GM12872 (cell line): ENCODE measurements at regions not wholly inside any gene's neighbourhood (a gene's known extent, or its start where the extent isn't known, plus 50 kb on each side); places are given as distances from the start of the nearest gene placed in this dataset.

Experiments
- CTCF ChIP-seq: IDR thresholded peaks from 3 replicates; pipeline ENCODE4 v1.5.1; 2011; ENCODE audit warnings: low read depth, mild to moderate bottlenecking, low read length, moderate library complexity; ENCODE audit not compliant: insufficient read depth

GRCh38 chr6:112557435-112557834, 210.3 kb downstream of the RFPL4B start:
- TF ChIP-seq CTCF, result no peak

- TF ChIP-seq CTCF, result no peak
Measured at GRCh38 chr6:112557961-112558360, 210.8 kb downstream of the RFPL4B start.

- TF ChIP-seq CTCF, result no peak
Measured at GRCh38 chr6:112560651-112561050, 213.5 kb downstream of the RFPL4B start.

GRCh38 chr6:112562301-112563231, 215.4 kb downstream of the RFPL4B start:
- TF ChIP-seq CTCF, result no peak

GRCh38 chr6:112563368-112563767, 216.2 kb downstream of the RFPL4B start:
- no peak for TF ChIP-seq CTCF

GRCh38 chr6:112568066-112568465, 220.9 kb downstream of the RFPL4B start:
- TF ChIP-seq CTCF, result no peak

GRCh38 chr6:112571488-112572270, 224.5 kb downstream of the RFPL4B start:
- no peak for TF ChIP-seq CTCF
